ENCODE measurements at regions not wholly inside any gene's neighbourhood (a gene's known extent, or its start where the extent isn't known, plus 50 kb on each side); places are given as distances from the start of the nearest gene placed in this dataset.

DNA sequence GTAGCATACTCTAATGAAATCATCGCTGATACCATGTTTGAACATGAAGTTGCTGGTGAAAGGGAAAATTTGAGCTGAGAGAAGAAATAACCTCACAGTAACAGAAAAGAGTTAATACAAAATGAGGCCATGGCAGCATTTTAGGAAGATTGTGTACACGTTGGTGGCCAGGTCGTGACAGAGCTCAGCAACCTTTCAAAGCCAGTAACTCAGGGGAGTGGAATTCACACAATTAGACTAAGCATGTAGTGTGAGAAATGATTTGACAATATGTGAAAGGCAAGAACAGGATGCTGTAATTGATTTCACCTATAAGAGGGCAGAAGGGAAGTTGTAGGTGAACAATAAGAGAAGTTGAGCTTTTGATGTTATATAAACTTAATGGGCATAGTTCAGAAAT, 246.3 kb downstream of the OGFRL1 start:
- no peaks in the 10 kb centered on the region for H3K36me3 ChIP-seq (ENCODE audit: control insufficient read depth, low read length)
- no peaks in the 10 kb centered on the region for H3K79me2 ChIP-seq (ENCODE audit: control insufficient read depth, low read length)
- H3K9me3 ChIP-seq (ENCODE audit: control insufficient read depth, insufficient read depth, low read length): no peaks in the 10 kb centered on the region
- no peak overlapping the region for H3K4me3 ChIP-seq (ENCODE audit: low read length)
- H3F3A ChIP-seq (ENCODE audit: control insufficient read depth, insufficient read depth): no peaks in the 10 kb centered on the region
- H4K20me1 ChIP-seq (ENCODE audit: control insufficient read depth, insufficient read depth, low read depth, low read length): no peaks in the 10 kb centered on the region
- no peak for TF ChIP-seq EZH2phosphoT487 (IDR thresholded peaks at IDR 0.05; ENCODE audit: borderline replicate concordance, low read length)
- TF ChIP-seq, protein P1, sequence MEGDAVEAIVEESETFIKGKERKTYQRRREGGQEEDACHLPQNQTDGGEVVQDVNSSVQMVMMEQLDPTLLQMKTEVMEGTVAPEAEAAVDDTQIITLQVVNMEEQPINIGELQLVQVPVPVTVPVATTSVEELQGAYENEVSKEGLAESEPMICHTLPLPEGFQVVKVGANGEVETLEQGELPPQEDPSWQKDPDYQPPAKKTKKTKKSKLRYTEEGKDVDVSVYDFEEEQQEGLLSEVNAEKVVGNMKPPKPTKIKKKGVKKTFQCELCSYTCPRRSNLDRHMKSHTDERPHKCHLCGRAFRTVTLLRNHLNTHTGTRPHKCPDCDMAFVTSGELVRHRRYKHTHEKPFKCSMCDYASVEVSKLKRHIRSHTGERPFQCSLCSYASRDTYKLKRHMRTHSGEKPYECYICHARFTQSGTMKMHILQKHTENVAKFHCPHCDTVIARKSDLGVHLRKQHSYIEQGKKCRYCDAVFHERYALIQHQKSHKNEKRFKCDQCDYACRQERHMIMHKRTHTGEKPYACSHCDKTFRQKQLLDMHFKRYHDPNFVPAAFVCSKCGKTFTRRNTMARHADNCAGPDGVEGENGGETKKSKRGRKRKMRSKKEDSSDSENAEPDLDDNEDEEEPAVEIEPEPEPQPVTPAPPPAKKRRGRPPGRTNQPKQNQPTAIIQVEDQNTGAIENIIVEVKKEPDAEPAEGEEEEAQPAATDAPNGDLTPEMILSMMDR (IDR thresholded peaks at IDR 0.05; ENCODE audit: low read depth, low read length, poor library complexity, severe bottlenecking): no peak
- H3K4me2 ChIP-seq (ENCODE audit: low read length): no peak overlapping the region
- H3K4me1 ChIP-seq (ENCODE audit: control insufficient read depth, low read length): no peaks in the 10 kb centered on the region
- H3K27ac ChIP-seq (ENCODE audit: low read depth, low read length): no peak overlapping the region
- no peaks in the 10 kb centered on the region for H3K9me2 ChIP-seq (replicated peaks; ENCODE audit: control insufficient read depth, low read length)
- peaks cover 3% of the 10 kb centered on the region; the same call in 1 of the 2 replicates for H3K27me3 ChIP-seq (ENCODE audit: control insufficient read depth, low read length)

DNA sequence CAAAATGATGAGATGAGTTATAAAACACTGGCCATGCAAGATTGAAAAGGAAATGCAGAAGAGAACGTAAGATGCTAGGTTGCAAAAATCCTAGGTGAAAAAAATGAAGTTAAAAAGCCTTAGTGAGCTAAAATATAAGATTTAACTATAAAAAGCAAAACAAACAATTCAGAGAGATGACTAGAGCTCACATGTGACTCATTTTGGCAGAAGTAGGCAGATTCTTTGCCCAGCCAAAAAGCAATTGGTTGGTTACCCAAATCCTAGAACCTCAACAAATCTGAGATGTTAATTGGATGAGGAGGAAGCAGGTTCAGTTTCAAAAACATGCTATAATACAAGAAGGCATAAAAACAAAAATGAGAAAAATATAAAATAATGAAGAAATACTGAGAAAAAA, 249.1 kb downstream of the OGFRL1 start:
- Histone ChIP-seq H3K4me3 (ENCODE audit: low read length) (no peak overlapping the region), H3K27me3 (ENCODE audit: control insufficient read depth, low read length) (peaks cover 3% of the 10 kb centered on the region; the same call in 1 of the 2 replicates), H3K9me2 (replicated peaks; ENCODE audit: control insufficient read depth, low read length) (no peaks in the 10 kb centered on the region), H3F3A (ENCODE audit: control insufficient read depth, insufficient read depth) (no peaks in the 10 kb centered on the region), H3K4me1 (ENCODE audit: control insufficient read depth, low read length) (no peaks in the 10 kb centered on the region), H4K20me1 (ENCODE audit: control insufficient read depth, insufficient read depth, low read depth, low read length) (no peaks in the 10 kb centered on the region), H3K4me2 (ENCODE audit: low read length) (no peak overlapping the region), H3K27ac (ENCODE audit: low read depth, low read length) (no peak overlapping the region), H3K79me2 (ENCODE audit: control insufficient read depth, low read length) (no peaks in the 10 kb centered on the region), H3K9me3 (ENCODE audit: control insufficient read depth, insufficient read depth, low read length) (no peaks in the 10 kb centered on the region), H3K36me3 (ENCODE audit: control insufficient read depth, low read length) (no peaks in the 10 kb centered on the region)
- TF ChIP-seq, protein P1 (IDR thresholded peaks at IDR 0.05; ENCODE audit: low read depth, low read length, poor library complexity, severe bottlenecking): no peak
- TF ChIP-seq EZH2phosphoT487 (IDR thresholded peaks at IDR 0.05; ENCODE audit: borderline replicate concordance, low read length): no peak

DNA sequence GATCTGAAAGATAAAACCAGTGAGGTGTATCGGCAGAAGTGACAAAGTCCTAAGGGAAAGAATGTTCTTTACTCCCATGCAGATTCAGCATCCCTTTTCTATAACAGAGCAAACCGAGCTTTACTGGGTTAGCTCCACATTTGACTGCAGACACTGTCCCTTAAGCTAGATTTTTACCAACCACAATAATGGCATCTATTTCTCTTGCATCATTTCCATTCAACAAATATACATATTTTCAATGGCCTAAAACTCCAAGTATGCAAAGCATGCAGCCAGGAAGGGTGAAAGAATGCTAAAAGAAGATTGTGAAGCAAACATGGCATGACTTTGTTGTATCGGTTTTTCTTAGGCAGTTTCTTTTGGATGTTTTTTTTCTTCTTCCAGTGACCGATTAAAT, 255.4 kb downstream of the OGFRL1 start:
- H3K27ac ChIP-seq (ENCODE audit: low read depth, low read length): no peak overlapping the region
- TF ChIP-seq, protein P1 (IDR thresholded peaks at IDR 0.05; ENCODE audit: low read depth, low read length, poor library complexity, severe bottlenecking): no peak
- TF ChIP-seq EZH2phosphoT487 (IDR thresholded peaks at IDR 0.05; ENCODE audit: borderline replicate concordance, low read length): no peak
- H3K9me2 ChIP-seq (replicated peaks; ENCODE audit: control insufficient read depth, low read length): no peaks in the 10 kb centered on the region
- no peaks in the 10 kb centered on the region for H3K9me3 ChIP-seq (ENCODE audit: control insufficient read depth, insufficient read depth, low read length)
- H3K4me3 ChIP-seq (ENCODE audit: low read length): no peak overlapping the region
- no peaks in the 10 kb centered on the region for H3K27me3 ChIP-seq (ENCODE audit: control insufficient read depth, low read length)
- no peaks in the 10 kb centered on the region for H3K79me2 ChIP-seq (ENCODE audit: control insufficient read depth, low read length)
- no peaks in the 10 kb centered on the region for H3K4me1 ChIP-seq (ENCODE audit: control insufficient read depth, low read length)
- no peak overlapping the region for H3K4me2 ChIP-seq (ENCODE audit: low read length)
- no peaks in the 10 kb centered on the region for H4K20me1 ChIP-seq (ENCODE audit: control insufficient read depth, insufficient read depth, low read depth, low read length)
- H3F3A ChIP-seq (ENCODE audit: control insufficient read depth, insufficient read depth): no peaks in the 10 kb centered on the region
- no peaks in the 10 kb centered on the region for H3K36me3 ChIP-seq (ENCODE audit: control insufficient read depth, low read length)

DNA sequence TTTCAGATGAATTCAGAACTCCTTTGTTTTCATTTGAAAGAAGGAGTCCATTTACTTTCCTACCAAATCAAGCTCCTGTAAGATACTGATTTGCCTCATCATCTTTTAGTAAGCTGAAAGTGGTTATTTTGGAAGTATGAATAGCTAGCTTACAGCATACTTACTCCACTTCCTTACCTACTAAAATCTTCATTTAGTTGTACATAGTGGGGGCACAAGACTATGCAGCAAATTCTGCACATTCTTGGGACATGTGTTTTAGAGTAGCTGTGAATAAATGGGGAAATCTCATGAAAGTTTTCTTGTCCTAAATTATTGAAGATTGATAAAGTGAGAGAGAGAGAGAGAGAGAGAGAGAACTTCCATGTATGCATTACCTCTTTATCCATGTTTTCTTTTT, 256.3 kb downstream of the OGFRL1 start:
- H3F3A ChIP-seq (ENCODE audit: control insufficient read depth, insufficient read depth): no peaks in the 10 kb centered on the region
- H3K79me2 ChIP-seq (ENCODE audit: control insufficient read depth, low read length): no peaks in the 10 kb centered on the region
- H3K27me3 ChIP-seq (ENCODE audit: control insufficient read depth, low read length): no peaks in the 10 kb centered on the region
- H3K4me1 ChIP-seq (ENCODE audit: control insufficient read depth, low read length): no peaks in the 10 kb centered on the region
- no peaks in the 10 kb centered on the region for H3K9me2 ChIP-seq (replicated peaks; ENCODE audit: control insufficient read depth, low read length)
- no peak for TF ChIP-seq EZH2phosphoT487 (IDR thresholded peaks at IDR 0.05; ENCODE audit: borderline replicate concordance, low read length)
- TF ChIP-seq, protein P1 (IDR thresholded peaks at IDR 0.05; ENCODE audit: low read depth, low read length, poor library complexity, severe bottlenecking): no peak
- H3K36me3 ChIP-seq (ENCODE audit: control insufficient read depth, low read length): no peaks in the 10 kb centered on the region
- no peak overlapping the region for H3K4me2 ChIP-seq (ENCODE audit: low read length)
- H3K4me3 ChIP-seq (ENCODE audit: low read length): no peak overlapping the region
- H3K9me3 ChIP-seq (ENCODE audit: control insufficient read depth, insufficient read depth, low read length): no peaks in the 10 kb centered on the region
- H3K27ac ChIP-seq (ENCODE audit: low read depth, low read length): no peak overlapping the region
- H4K20me1 ChIP-seq (ENCODE audit: control insufficient read depth, insufficient read depth, low read depth, low read length): no peaks in the 10 kb centered on the region

All from DOHH2 (cell line).